Keratinocyte (primary cell): ENCODE measurements at regions not wholly inside any gene's neighbourhood (a gene's known extent, or its start where the extent isn't known, plus 50 kb on each side); places are given as distances from the start of the nearest gene placed in this dataset.

Experiments
- DNase-seq: peaks from one replicate; pipeline ENCODE4 v3.0.0-alpha.2; 2011; ENCODE audit warnings: low read depth, missing footprints, low spot score
- FAIRE-seq: peaks from 2 replicates; lab custom pipeline; 2011; peaks lifted over from hg19 to GRCh38; lab: Jason Lieb, UNC
- H2AFZ ChIP-seq: 2 replicates; pipeline ENCODE4 v1.6.0; 2012; ENCODE audit warnings: low read length, control low read depth, inconsistent platforms; ENCODE audit not compliant: control insufficient read depth
- H3K27ac ChIP-seq: 2 replicates; pipeline ENCODE4 v1.5.1; 2011; ENCODE audit warnings: low read length; ENCODE audit not compliant: control insufficient read depth, insufficient read depth
- H3K27me3 ChIP-seq: 3 replicates; pipeline ENCODE4 v1.6.0; 2011; ENCODE audit warnings: low read length; ENCODE audit not compliant: control insufficient read depth, insufficient read depth; ENCODE audit errors: extremely low read depth
- H3K36me3 ChIP-seq, 2 experiments: 2 replicates in 1 of 2; 3 replicates in 1 of 2; pipeline ENCODE4 v1.5.1; 2011; ENCODE audit warnings: low read length in 2 of 2, mild to moderate bottlenecking in 1 of 2; ENCODE audit not compliant: control insufficient read depth in 2 of 2, insufficient read depth in 2 of 2; ENCODE audit errors: extremely low read depth in 1 of 2
- H3K4me1 ChIP-seq: 3 replicates; pipeline ENCODE4 v1.5.1; 2011; ENCODE audit warnings: low read length; ENCODE audit not compliant: control insufficient read depth, insufficient read depth; ENCODE audit errors: extremely low read depth
- H3K4me2 ChIP-seq: 3 replicates; pipeline ENCODE4 v1.6.0; 2011; ENCODE audit warnings: low read depth, low read length; ENCODE audit not compliant: control insufficient read depth, insufficient read depth; ENCODE audit errors: extremely low read depth
- H3K4me3 ChIP-seq, 3 experiments: fragments of 200-600 bp in 1 of 3; sonication (generic) in 1 of 3; 2 replicates in 2 of 3; 3 replicates in 1 of 3; pipeline ENCODE4 v1.5.1; 2011 to 2016; ENCODE audit warnings: low read length in 3 of 3, mild to moderate bottlenecking in 3 of 3, control low read depth in 2 of 3, inconsistent platforms in 1 of 3, low read depth in 1 of 3, mixed read lengths in 1 of 3, mixed run types in 1 of 3, moderate library complexity in 1 of 3; ENCODE audit not compliant: control insufficient read depth in 2 of 3, insufficient read depth in 2 of 3; ENCODE audit errors: extremely low read depth in 1 of 3
- H3K79me2 ChIP-seq: 2 replicates; pipeline ENCODE4 v1.6.0; 2012; ENCODE audit warnings: low read length; ENCODE audit not compliant: control insufficient read depth, insufficient read depth
- H3K9ac ChIP-seq: 3 replicates; pipeline ENCODE4 v1.6.0; 2011; ENCODE audit warnings: low read length; ENCODE audit not compliant: control insufficient read depth, insufficient read depth; ENCODE audit errors: extremely low read depth
- H3K9me1 ChIP-seq: 3 replicates; pipeline ENCODE4 v1.6.0; 2011; ENCODE audit warnings: low read length; ENCODE audit not compliant: control insufficient read depth, insufficient read depth; ENCODE audit errors: extremely low read depth
- H3K9me3 ChIP-seq: 2 replicates; pipeline ENCODE4 v1.5.1; 2012; ENCODE audit warnings: low read depth, low read length; ENCODE audit not compliant: control insufficient read depth
- H4K20me1 ChIP-seq: 3 replicates; pipeline ENCODE4 v1.6.0; 2011; ENCODE audit warnings: low read length; ENCODE audit not compliant: control insufficient read depth, insufficient read depth; ENCODE audit errors: extremely low read depth
- EZH2 ChIP-seq: IDR thresholded peaks from one replicate; pipeline ENCODE4 v1.6.1; 2012; ENCODE audit warnings: inconsistent platforms, mild to moderate bottlenecking, low read length, moderate library complexity
- dilution Hi-C: fragments of 300-500 bp; cut with MboI; formaldehyde crosslinking; loops from one replicate; pipeline ENCODE4 v1.7.0; 2020; ENCODE audit warnings: low sequenced_read_pairs; ENCODE audit not compliant: extremely low pct_ligation_motif_present
- TF ChIP-seq, protein P1 (sequence below), 3 experiments: IDR thresholded peaks in 1 of 3; conservative IDR thresholded peaks in 1 of 3; optimal IDR thresholded peaks in 1 of 3; 2 replicates in 2 of 3; 3 replicates in 1 of 3; pipeline versions ENCODE3 to v1.5.1; 2011; ENCODE audit warnings: low read length in 3 of 3, mild to moderate bottlenecking in 3 of 3, moderate library complexity in 2 of 3, control low read depth in 1 of 3, inconsistent platforms in 1 of 3; ENCODE audit not compliant: insufficient read depth in 2 of 3; ENCODE audit errors: extremely low read depth in 1 of 3

DNA sequence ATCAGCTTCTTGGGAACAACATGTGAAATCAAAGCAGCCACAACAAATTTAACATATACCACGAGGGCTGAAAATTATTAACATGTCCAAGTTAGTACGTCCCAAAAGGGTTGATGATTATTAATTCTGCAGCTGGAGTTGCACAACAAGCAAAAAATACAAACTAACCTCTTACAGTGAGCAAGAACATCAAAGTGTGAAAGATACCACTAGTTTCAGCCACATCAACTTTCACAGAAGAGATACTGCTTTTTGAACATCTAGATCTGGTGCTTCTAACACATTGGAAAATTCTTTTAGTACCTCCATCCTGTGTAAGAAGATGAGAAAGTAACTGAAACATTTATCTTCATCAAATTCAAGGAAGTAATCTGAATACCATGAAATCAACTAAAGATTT lies 334.1 kb downstream of the PCDH7 start:
- H3K27ac ChIP-seq, result no peak overlapping the region
- H3K4me1 ChIP-seq, result no peaks in the 10 kb centered on the region
- DNase-seq (no peak), FAIRE-seq (no peak)
- no peak overlapping the region for H3K4me3 ChIP-seq
- H3K79me2 ChIP-seq, result no peaks in the 10 kb centered on the region
- H3K27me3 ChIP-seq, result no peaks in the 10 kb centered on the region
- H3K4me2 ChIP-seq, result no peak overlapping the region
- H3K36me3 ChIP-seq, result no peaks in the 10 kb centered on the region
- H3K9me3 ChIP-seq, result no peaks in the 10 kb centered on the region
- H3K9ac ChIP-seq, result no peak overlapping the region
- TF ChIP-seq EZH2, result no peak
- TF ChIP-seq, protein P1, sequence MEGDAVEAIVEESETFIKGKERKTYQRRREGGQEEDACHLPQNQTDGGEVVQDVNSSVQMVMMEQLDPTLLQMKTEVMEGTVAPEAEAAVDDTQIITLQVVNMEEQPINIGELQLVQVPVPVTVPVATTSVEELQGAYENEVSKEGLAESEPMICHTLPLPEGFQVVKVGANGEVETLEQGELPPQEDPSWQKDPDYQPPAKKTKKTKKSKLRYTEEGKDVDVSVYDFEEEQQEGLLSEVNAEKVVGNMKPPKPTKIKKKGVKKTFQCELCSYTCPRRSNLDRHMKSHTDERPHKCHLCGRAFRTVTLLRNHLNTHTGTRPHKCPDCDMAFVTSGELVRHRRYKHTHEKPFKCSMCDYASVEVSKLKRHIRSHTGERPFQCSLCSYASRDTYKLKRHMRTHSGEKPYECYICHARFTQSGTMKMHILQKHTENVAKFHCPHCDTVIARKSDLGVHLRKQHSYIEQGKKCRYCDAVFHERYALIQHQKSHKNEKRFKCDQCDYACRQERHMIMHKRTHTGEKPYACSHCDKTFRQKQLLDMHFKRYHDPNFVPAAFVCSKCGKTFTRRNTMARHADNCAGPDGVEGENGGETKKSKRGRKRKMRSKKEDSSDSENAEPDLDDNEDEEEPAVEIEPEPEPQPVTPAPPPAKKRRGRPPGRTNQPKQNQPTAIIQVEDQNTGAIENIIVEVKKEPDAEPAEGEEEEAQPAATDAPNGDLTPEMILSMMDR (optimal IDR thresholded peaks at IDR 0.05 in 1 of 3, IDR thresholded peaks at IDR 0.05 in 1 of 3, conservative IDR thresholded peaks at IDR 0.05 in 1 of 3; ENCODE audit: extremely low read depth in 1 of 3, insufficient read depth in 2 of 3, low read length in 3 of 3), result no peak
- H2AFZ ChIP-seq, result no peak overlapping the region
- no peaks in the 10 kb centered on the region for H3K9me1 ChIP-seq
- dilution Hi-C loops, result no loop called here
- no peaks in the 10 kb centered on the region for H4K20me1 ChIP-seq

DNA sequence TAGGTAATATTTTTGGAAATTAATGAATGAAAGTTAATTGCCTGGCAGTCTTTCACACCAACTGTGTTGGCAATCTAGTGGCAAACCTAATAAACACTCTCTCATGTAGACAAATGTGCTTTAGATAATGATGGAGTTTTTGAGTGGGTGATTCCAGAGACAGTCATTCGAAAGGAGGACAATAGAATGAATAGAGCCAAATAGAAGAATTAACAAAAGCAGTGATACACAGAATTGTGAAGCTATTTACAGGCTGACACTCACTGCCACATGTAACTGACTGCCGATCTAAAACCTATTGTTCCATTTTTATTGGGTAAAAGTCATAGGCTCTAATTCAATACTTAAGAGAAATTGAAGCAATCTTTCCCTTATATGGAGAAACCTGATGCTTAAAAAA lies 338.5 kb downstream of the PCDH7 start:
- Histone ChIP-seq H3K9me1 (no peaks in the 10 kb centered on the region), H3K27ac (no peak overlapping the region), H3K79me2 (no peaks in the 10 kb centered on the region), H3K9ac (no peak overlapping the region), H3K36me3 (no peaks in the 10 kb centered on the region), H3K4me3 (no peak overlapping the region), H3K4me1 (no peaks in the 10 kb centered on the region), H3K27me3 (no peaks in the 10 kb centered on the region), H4K20me1 (no peaks in the 10 kb centered on the region), H2AFZ (no peak overlapping the region), H3K4me2 (no peak overlapping the region), H3K9me3 (no peaks in the 10 kb centered on the region)
- TF ChIP-seq EZH2, result no peak
- TF ChIP-seq, protein P1 (optimal IDR thresholded peaks at IDR 0.05 in 1 of 3, IDR thresholded peaks at IDR 0.05 in 1 of 3, conservative IDR thresholded peaks at IDR 0.05 in 1 of 3; ENCODE audit: extremely low read depth in 1 of 3, insufficient read depth in 2 of 3, low read length in 3 of 3), result no peak
- dilution Hi-C loops, result no loop called here
- DNase-seq, result no peak
- FAIRE-seq, result no peak
